ENCODE measurements at regions not wholly inside any gene's neighbourhood (a gene's known extent, or its start where the extent isn't known, plus 50 kb on each side); places are given as distances from the start of the nearest gene placed in this dataset.

DNA sequence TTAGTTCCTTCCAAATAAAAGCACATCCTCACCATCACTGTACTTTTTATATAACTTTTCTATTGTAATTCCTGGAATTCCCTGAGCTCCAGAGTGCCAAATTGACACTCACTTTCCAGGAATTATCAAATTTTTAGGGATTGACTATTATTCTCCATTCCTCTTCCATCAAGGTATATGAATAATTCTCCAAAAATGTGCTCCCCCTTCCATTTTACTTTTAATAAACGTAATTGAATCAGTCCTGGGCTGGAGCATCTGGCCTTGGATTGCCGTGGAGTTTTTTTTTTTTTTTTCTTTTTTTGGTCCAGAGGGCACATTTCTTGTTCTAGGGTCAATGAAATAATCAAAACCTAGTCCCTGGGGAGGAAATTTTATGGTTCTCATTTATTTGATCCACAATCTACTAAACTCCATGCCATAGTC, 304.3 kb downstream of the CDCA7 start:
- TF ChIP-seq, protein P1, sequence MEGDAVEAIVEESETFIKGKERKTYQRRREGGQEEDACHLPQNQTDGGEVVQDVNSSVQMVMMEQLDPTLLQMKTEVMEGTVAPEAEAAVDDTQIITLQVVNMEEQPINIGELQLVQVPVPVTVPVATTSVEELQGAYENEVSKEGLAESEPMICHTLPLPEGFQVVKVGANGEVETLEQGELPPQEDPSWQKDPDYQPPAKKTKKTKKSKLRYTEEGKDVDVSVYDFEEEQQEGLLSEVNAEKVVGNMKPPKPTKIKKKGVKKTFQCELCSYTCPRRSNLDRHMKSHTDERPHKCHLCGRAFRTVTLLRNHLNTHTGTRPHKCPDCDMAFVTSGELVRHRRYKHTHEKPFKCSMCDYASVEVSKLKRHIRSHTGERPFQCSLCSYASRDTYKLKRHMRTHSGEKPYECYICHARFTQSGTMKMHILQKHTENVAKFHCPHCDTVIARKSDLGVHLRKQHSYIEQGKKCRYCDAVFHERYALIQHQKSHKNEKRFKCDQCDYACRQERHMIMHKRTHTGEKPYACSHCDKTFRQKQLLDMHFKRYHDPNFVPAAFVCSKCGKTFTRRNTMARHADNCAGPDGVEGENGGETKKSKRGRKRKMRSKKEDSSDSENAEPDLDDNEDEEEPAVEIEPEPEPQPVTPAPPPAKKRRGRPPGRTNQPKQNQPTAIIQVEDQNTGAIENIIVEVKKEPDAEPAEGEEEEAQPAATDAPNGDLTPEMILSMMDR (IDR thresholded peaks at IDR 0.05), result no peak
- TF ChIP-seq POLR2AphosphoS5 (IDR thresholded peaks at IDR 0.05), result no peak
- TF ChIP-seq POLR2A (IDR thresholded peaks at IDR 0.05), result no peak
- TF ChIP-seq EP300 (IDR thresholded peaks at IDR 0.05), result no peak

All from gastroesophageal sphincter (tissue), 3 donors.